Breast epithelium (tissue), 3 donors: ENCODE measurements at regions not wholly inside any gene's neighbourhood (a gene's known extent, or its start where the extent isn't known, plus 50 kb on each side); places are given as distances from the start of the nearest gene placed in this dataset.

Source experiments
- CTCF ChIP-seq, 3 donors: fragments of 450-650 bp; IDR thresholded peaks; one replicate each; pipeline ENCODE4 v1.5.1; 2016 to 2017; ENCODE audit warnings: antibody characterized with exemption in 3 of 3, mild to moderate bottlenecking in 3 of 3, moderate library complexity in 3 of 3
- POLR2A ChIP-seq: fragments of 450-650 bp; IDR thresholded peaks from one replicate; pipeline ENCODE4 v1.6.1; 2016; ENCODE audit warnings: antibody characterized with exemption, mild to moderate bottlenecking, moderate library complexity

- no peak for TF ChIP-seq CTCF (IDR thresholded peaks at IDR 0.05)
- no peak for TF ChIP-seq POLR2A
These were observed 77.2 kb upstream of the IRX4 start for GRCh38 chr5:1959725-1960581.
